ENCODE measurements at regions not wholly inside any gene's neighbourhood (a gene's known extent, or its start where the extent isn't known, plus 50 kb on each side); places are given as distances from the start of the nearest gene placed in this dataset.
A peak's percentile ranks its signal among the peaks of the same experiment; 100 is the strongest.

GRCh38 chr4:100690812-100691211 is 173.0 kb upstream of the EMCN start:
- no peak overlapping the region for H3T11ph ChIP-seq (ENCODE audit: low read length)
- no peak overlapping the region for H4K5ac ChIP-seq (ENCODE audit: insufficient read length, low read depth, low read length)
- Mint-ChIP-seq H3K4me3 (no peak overlapping the region), H3K27ac (0 out of 7 replicates have a peak overlapping the region, but pooled peaks of 1 of the 3 experiments have one; percentile 55), H3K27me3 (ENCODE audit: low read depth) (no peaks in the 10 kb centered on the region), H3K9me3 (peaks cover 0 to 3% of the 10 kb centered on the region in 2 experiments; a peak in 1 of 5 replicates), H3K4me1 (no peaks in the 10 kb centered on the region; a peak in 1 of 4 replicates), H3K36me3 (ENCODE audit: insufficient read depth in 1 of 3, low read depth in 3 of 3) (no peaks in the 10 kb centered on the region; a peak in 1 of 7 replicates)
- H4K8ac ChIP-seq (replicated peaks; ENCODE audit: insufficient read length, low read depth, low read length) = no peak overlapping the region
- TF ChIP-seq CTCF (conservative IDR thresholded peaks at IDR 0.05) = no peak; the same call in 2 of the 3 replicates
- no peak for DNase-seq
- no peak overlapping the region for H3K4ac ChIP-seq (ENCODE audit: low read depth, low read length)
- H2BK120ac ChIP-seq (ENCODE audit: low read depth, low read length, poor library complexity, severe bottlenecking) = no peak overlapping the region
- no peaks in the 10 kb centered on the region for H3K9me3 ChIP-seq (ENCODE audit: control insufficient read depth, low read depth, low read length)
- no peak overlapping the region for H2AFZ ChIP-seq (ENCODE audit: low read length)
- H3K23ac ChIP-seq (ENCODE audit: insufficient read length, low read depth, low read length) = no peak overlapping the region
- no peak overlapping the region for H2BK20ac ChIP-seq (ENCODE audit: low read depth, low read length, poor library complexity, severe bottlenecking)
- H3K4me2 ChIP-seq (ENCODE audit: insufficient read depth, insufficient read length, low read length) = no peak overlapping the region
- no peak overlapping the region for H2BK5ac ChIP-seq (ENCODE audit: insufficient read length, low read length)
- no peak overlapping the region for H3K9ac ChIP-seq (ENCODE audit: extremely low read depth, insufficient read length, low read length)
- H3K56ac ChIP-seq (ENCODE audit: insufficient read length, low read depth, low read length) = no peak overlapping the region
- no peaks in the 10 kb centered on the region for H3K79me1 ChIP-seq (ENCODE audit: insufficient read depth, low read depth, low read length, poor library complexity, severe bottlenecking)
- H2BK12ac ChIP-seq (ENCODE audit: insufficient read length, low read depth, low read length) = no peak overlapping the region
- H4K91ac ChIP-seq (ENCODE audit: insufficient read length, low read depth, low read length) = no peak overlapping the region
- no peaks in the 10 kb centered on the region for H3K79me2 ChIP-seq (ENCODE audit: insufficient read depth, low read length)
- no peaks in the 10 kb centered on the region for H3K27me3 ChIP-seq (ENCODE audit: insufficient read depth, low read length)
- H3K27ac ChIP-seq (ENCODE audit: insufficient read length, low read depth, low read length) = no peak overlapping the region
- no CpG with 5 or more reads among the region's 1 CpG for WGBS (ENCODE audit: extremely low coverage, insufficient read length, low lambda C conversion rate)
- H3K4me1 ChIP-seq (ENCODE audit: insufficient read depth, low read length) = no peaks in the 10 kb centered on the region
- H2AK5ac ChIP-seq (ENCODE audit: insufficient read length, low read length) = no peak overlapping the region
- H4K20me1 ChIP-seq (ENCODE audit: control insufficient read depth, insufficient read depth, insufficient read length) = no peaks in the 10 kb centered on the region
- H3K14ac ChIP-seq (ENCODE audit: insufficient read depth, low read length) = no peak overlapping the region
- no peak overlapping the region for H3K18ac ChIP-seq (ENCODE audit: insufficient read length, low read depth, low read length)
- H3K23me2 ChIP-seq (ENCODE audit: insufficient read length, low read depth, low read length, poor library complexity, severe bottlenecking) = no peaks in the 10 kb centered on the region
- H2BK15ac ChIP-seq (ENCODE audit: low read depth, low read length) = no peak overlapping the region

Data from H9 (cell line).